Breast epithelium (tissue), 4 donors: ENCODE measurements at regions not wholly inside any gene's neighbourhood (a gene's known extent, or its start where the extent isn't known, plus 50 kb on each side); places are given as distances from the start of the nearest gene placed in this dataset.

Source experiments
- DNase-seq, 2 donors: peaks; one replicate each; pipeline ENCODE4 v3.0.0-alpha.2; 2019; ENCODE audit warnings: low spot score in 2 of 2
- H3K27ac ChIP-seq, 2 donors: fragments of 200-600 bp; sonication (generic) in 1 of 2; one replicate each; pipeline ENCODE4 v1.5.1; 2016 to 2019; ENCODE audit warnings: mild to moderate bottlenecking in 1 of 2
- H3K27me3 ChIP-seq, 2 donors: fragments of 200-600 bp; sonication (generic) in 1 of 2; one replicate each; pipeline versions ENCODE4 v1.5.1 to v1.6.0; 2017 to 2019; ENCODE audit warnings: control low read depth in 1 of 2, mild to moderate bottlenecking in 1 of 2
- H3K36me3 ChIP-seq: fragments of 200-600 bp; one replicate; pipeline ENCODE4 v1.5.1; 2019
- H3K4me1 ChIP-seq, 2 donors: fragments of 200-600 bp; sonication (generic); one replicate each; pipeline ENCODE4 v1.5.1; 2016 to 2019; ENCODE audit warnings: control low read depth in 1 of 2
- H3K4me3 ChIP-seq, 3 donors: fragments of 200-600 bp; sonication (generic); 1 replicate in 2 of 3; 2 replicates in 1 of 3; pipeline ENCODE4 v1.5.1; 2016 to 2019; ENCODE audit warnings: mild to moderate bottlenecking in 3 of 3, moderate library complexity in 2 of 3
- H3K9me3 ChIP-seq, 2 donors: fragments of 200-600 bp; sonication (generic) in 1 of 2; one replicate each; pipeline ENCODE4 v1.5.1; 2016 to 2019; ENCODE audit warnings: control low read depth in 1 of 2
- POLR2A ChIP-seq: fragments of 450-650 bp; IDR thresholded peaks from one replicate; pipeline ENCODE4 v1.6.1; 2016; ENCODE audit warnings: antibody characterized with exemption, mild to moderate bottlenecking, moderate library complexity
- POLR2AphosphoS5 ChIP-seq, 3 donors: sonication (generic); formaldehyde crosslinking; IDR thresholded peaks; one replicate each; pipeline ENCODE4 v1.6.1; 2017; ENCODE audit warnings: antibody characterized with exemption in 3 of 3
- intact Hi-C: fragments of 100-400 bp; cut with DNase I; formaldehyde crosslinking; loops from one replicate; pipeline ENCODE4 v1.15.1; 2023; ENCODE audit warnings: low total_unique reads
- TF ChIP-seq, protein P1 (sequence below), 3 donors: fragments of 450-650 bp; IDR thresholded peaks; one replicate each; pipeline ENCODE4 v1.5.1; 2016 to 2017; ENCODE audit warnings: antibody characterized with exemption in 3 of 3, mild to moderate bottlenecking in 3 of 3, moderate library complexity in 3 of 3

DNA sequence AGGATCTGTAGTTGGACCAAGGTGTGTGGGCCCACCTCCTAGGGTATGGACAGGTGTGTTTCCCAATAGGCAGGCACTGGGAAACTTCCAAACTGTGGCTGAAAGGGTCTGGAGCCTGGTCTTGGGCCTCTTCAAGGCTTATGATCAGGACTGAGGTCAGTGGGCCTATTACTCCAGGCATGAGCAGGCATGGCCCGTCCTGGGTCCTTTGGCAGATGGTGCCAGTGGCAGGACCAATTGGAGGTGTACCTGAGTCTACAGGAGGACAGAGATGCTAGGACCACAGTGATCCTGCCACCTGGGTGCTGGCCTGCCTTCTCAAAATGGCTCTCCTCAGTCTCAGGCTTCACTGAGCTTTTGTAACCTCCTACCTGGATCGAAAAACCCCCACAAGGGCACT lies 95.4 kb downstream of the RAB18 start:
- TF ChIP-seq, protein P1, sequence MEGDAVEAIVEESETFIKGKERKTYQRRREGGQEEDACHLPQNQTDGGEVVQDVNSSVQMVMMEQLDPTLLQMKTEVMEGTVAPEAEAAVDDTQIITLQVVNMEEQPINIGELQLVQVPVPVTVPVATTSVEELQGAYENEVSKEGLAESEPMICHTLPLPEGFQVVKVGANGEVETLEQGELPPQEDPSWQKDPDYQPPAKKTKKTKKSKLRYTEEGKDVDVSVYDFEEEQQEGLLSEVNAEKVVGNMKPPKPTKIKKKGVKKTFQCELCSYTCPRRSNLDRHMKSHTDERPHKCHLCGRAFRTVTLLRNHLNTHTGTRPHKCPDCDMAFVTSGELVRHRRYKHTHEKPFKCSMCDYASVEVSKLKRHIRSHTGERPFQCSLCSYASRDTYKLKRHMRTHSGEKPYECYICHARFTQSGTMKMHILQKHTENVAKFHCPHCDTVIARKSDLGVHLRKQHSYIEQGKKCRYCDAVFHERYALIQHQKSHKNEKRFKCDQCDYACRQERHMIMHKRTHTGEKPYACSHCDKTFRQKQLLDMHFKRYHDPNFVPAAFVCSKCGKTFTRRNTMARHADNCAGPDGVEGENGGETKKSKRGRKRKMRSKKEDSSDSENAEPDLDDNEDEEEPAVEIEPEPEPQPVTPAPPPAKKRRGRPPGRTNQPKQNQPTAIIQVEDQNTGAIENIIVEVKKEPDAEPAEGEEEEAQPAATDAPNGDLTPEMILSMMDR (IDR thresholded peaks at IDR 0.05) = no peak
- no peak for TF ChIP-seq POLR2AphosphoS5 (IDR thresholded peaks at IDR 0.05)
- DNase-seq = no peak
- H3K36me3 ChIP-seq = no peaks in the 10 kb centered on the region
- H3K27ac ChIP-seq = no peak overlapping the region
- intact Hi-C loops = no loop called here
- H3K4me1 ChIP-seq = no peaks in the 10 kb centered on the region
- H3K9me3 ChIP-seq = no peaks in the 10 kb centered on the region
- no peak overlapping the region for H3K4me3 ChIP-seq
- H3K27me3 ChIP-seq = no peaks in the 10 kb centered on the region

- Histone ChIP-seq H3K36me3 (no peaks in the 10 kb centered on the region), H3K4me3 (no peak overlapping the region), H3K4me1 (no peaks in the 10 kb centered on the region), H3K9me3 (no peaks in the 10 kb centered on the region), H3K27me3 (no peaks in the 10 kb centered on the region), H3K27ac (no peak overlapping the region)
- no peak for TF ChIP-seq POLR2A
- TF ChIP-seq, protein P1 (IDR thresholded peaks at IDR 0.05) = no peak
- no peak for TF ChIP-seq POLR2AphosphoS5 (IDR thresholded peaks at IDR 0.05)
- DNase-seq = no peak
- intact Hi-C loops = no loop called here
These were observed 96.8 kb downstream of the RAB18 start for GRCh38 chr10:27600930-27601329.

DNA sequence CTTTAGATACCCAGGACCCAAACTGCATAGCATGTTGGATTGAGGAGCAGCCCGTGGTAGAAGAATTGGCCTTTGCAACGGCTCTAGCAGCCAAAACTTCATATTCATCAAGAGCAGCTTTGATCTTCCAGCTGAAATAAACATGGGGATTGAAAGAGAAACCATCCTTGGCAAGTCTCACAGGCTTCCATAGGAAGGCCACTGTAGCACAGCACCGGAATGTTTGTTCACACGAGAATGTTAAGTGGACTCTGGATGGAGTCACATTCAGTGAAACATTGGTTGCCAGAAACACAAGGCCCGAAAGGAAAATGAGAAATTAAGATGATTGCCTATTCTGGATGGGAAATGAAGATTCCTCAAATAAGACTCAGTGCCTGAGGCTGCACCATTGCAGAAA lies 97.4 kb downstream of the RAB18 start:
- Histone ChIP-seq H3K27ac (no peak overlapping the region), H3K4me1 (no peaks in the 10 kb centered on the region), H3K36me3 (no peaks in the 10 kb centered on the region), H3K9me3 (no peaks in the 10 kb centered on the region), H3K4me3 (no peak overlapping the region), H3K27me3 (no peaks in the 10 kb centered on the region)
- no peak for DNase-seq
- TF ChIP-seq POLR2AphosphoS5 (IDR thresholded peaks at IDR 0.05) = no peak
- TF ChIP-seq, protein P1 (IDR thresholded peaks at IDR 0.05) = no peak
- no peak for TF ChIP-seq POLR2A
- intact Hi-C loops = no loop called here

DNA sequence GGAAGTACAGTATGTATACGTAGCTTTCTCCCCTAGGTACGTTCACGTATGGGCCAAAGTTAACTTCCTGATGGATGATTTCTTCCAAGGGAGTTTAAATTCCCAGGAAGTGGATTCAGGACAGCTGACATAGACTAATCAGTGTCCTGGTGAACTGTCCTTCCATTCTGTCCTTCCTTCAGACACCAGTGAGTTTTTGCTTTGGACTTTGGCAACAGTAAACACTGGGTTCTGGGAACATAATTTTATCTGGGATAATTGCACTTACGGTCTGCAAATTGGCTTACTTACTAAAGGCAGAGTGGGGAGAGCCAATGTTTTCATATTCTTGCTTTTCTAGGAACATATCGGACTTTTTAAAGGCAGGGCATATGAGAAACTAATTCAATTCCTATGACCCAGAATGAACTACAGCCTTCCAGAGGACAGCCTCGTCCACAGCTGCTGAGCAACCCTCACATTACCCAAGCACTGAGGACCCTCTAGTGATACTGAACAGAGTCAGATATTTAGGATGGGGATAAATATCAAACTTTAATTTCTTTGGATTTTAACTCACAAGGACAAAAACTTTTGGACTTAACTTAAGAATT lies 97.9 kb downstream of the RAB18 start:
- Histone ChIP-seq H3K4me1 (no peaks in the 10 kb centered on the region), H3K36me3 (no peaks in the 10 kb centered on the region), H3K9me3 (no peaks in the 10 kb centered on the region), H3K4me3 (no peak overlapping the region), H3K27ac (no peak overlapping the region), H3K27me3 (no peaks in the 10 kb centered on the region)
- intact Hi-C loops = no loop called here
- no peak for TF ChIP-seq POLR2A
- TF ChIP-seq POLR2AphosphoS5 (IDR thresholded peaks at IDR 0.05) = no peak
- TF ChIP-seq, protein P1 (IDR thresholded peaks at IDR 0.05) = no peak
- DNase-seq = no peak

GRCh38 chr10:27603104-27603503 lies 99.0 kb downstream of the RAB18 start:
- no peaks in the 10 kb centered on the region for H3K36me3 ChIP-seq
- no peaks in the 10 kb centered on the region for H3K9me3 ChIP-seq
- DNase-seq = no peak
- H3K4me3 ChIP-seq = no peak overlapping the region
- no peak overlapping the region for H3K27ac ChIP-seq
- no peaks in the 10 kb centered on the region for H3K4me1 ChIP-seq
- intact Hi-C loops = no loop called here
- TF ChIP-seq POLR2AphosphoS5 (IDR thresholded peaks at IDR 0.05) (no peak), POLR2A (no peak)
- TF ChIP-seq, protein P1 (IDR thresholded peaks at IDR 0.05) = no peak
- no peaks in the 10 kb centered on the region for H3K27me3 ChIP-seq
